GM19468 (cell line): ENCODE measurements at regions not wholly inside any gene's neighbourhood (a gene's known extent, or its start where the extent isn't known, plus 50 kb on each side); places are given as distances from the start of the nearest gene placed in this dataset.

Source experiments
- ATAC-seq: cut with Tn5 transposase; IDR thresholded peaks from one replicate; pipeline ENCODE4 v1.9.1; 2021; ENCODE audit warnings: mild to moderate bottlenecking, moderate library complexity, moderate number of reproducible peaks; ENCODE audit not compliant: unreplicated experiment; ENCODE audit errors: extremely low read depth

GRCh38 chr2:76341439-76341838, 630.7 kb upstream of the GCFC2 start:
- ATAC-seq, result no peak

DNA sequence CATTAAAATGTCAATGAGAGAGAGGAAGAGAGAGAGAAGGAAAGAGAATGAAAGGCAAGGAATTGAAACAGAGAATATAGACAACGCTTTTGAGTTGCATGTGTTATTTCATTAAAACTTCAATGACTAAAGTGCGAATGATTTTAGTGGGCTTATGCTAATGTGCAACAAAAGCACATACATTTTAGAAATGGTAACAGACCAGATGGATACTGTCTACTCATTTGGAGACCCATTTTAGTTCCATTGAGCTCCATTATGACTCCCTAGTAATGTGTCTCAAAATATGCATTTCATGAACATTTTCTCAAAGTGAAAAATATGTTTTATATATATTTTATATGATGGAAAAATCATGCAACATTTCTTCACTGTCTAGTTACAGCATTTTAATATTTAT, 622.2 kb upstream of the GCFC2 start:
- no peak for ATAC-seq

GRCh38 chr2:76330865-76331264, 620.1 kb upstream of the GCFC2 start:
- no peak for ATAC-seq

- no peak for ATAC-seq
These were observed 615.9 kb upstream of the GCFC2 start for GRCh38 chr2:76326636-76327035.

- ATAC-seq, result no peak
These were observed 612.7 kb upstream of the GCFC2 start for GRCh38 chr2:76323381-76323780.

GRCh38 chr2:76320716-76321115, 610.0 kb upstream of the GCFC2 start:
- ATAC-seq, result no peak

DNA sequence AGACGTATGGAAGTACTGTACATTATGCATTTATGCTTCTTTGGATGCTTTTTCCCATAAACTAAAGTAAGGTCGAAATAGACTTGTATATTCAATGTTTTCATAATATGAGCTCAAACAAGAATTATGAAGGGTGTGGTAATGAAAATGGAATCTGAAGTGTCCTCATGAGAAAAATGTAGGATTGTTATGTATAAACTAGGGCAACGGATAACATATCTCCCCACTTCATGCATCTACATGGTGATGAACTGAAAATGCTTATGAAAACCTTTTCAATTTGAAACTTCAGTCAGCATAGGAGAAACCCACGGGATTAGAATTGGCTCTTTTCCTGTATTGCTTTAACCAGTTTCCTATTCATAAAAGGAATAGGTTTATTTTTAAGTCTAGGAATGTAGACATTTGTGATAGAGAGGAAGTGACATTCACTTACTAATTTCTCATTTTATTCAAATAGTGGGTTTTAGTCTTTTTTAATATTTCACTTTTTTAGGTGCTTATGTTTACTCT, 608.2 kb upstream of the GCFC2 start:
- ATAC-seq, result no peak

DNA sequence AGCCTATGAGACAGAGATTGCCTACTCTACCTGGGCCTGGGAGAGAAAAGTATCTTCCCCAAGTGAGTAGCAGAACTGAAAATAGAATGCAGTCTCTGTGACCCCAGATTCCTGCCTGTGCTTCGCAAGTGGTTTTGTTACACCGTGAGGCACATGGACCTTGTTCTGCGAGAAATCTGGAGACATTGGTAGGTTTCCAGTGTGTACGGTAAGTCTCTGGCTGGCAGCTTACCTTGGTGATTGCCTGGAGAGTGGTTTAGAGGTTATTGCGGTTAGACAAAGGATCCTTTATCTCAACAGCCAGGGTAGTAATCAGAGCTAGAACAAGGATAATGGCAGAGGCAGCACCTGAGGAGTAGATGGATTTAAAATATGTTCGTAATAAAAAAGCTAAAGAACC, 606.0 kb upstream of the GCFC2 start:
- no peak for ATAC-seq

DNA sequence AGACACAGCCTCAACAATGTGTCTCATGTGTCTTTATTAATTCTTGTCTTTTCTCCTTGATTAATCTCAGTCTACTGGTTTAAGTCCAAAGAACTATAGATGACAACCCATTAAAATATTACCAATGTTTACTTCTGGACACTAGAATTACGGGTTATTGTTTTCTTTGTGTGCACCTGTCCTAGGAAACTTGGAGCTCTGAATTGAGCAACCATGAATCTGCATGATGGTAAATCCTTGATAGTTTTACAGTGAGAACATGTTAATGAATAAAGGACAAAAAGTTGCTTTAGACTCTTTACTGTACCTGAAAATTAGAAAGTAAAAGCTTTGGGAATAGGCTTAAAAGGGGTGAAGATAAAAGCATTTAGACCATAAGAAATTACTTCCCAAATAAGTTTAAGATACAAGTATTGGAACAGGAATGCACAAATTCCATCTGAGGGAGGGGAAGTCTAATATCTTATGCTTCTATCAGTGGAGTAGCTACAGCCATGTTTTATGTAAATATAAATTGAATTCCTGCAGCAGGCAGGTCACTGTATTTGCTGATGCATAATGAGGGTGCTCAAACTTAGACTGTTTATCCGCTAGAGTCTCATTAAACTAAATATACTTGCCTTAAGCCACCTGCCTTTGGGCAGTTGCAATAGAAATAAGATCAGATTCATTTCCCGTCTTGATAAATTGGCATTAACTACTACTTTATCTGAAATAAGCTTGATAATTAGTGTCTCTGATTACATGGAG, 603.7 kb upstream of the GCFC2 start:
- ATAC-seq, result no peak

- ATAC-seq, result no peak
These were observed 601.5 kb upstream of the GCFC2 start for GRCh38 chr2:76312236-76312635.

DNA sequence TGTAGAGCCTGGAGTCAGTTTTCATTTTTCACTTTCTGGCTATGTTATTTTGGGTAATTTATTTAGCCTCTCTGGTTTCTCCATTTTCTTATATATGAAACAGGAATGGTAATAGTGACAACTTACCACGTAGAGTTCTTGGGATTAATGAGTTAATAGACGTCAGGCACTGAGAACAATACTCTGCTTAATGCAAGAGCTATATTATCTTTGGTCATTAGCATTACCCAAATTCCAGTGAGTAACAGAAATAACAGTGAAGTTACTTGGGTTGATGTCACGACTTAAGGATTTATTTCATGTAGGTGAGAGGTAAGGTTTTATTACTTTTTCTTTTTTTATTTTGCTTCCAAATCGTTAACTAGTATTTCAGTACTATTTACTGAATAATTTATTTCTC, 601.0 kb upstream of the GCFC2 start:
- no peak for ATAC-seq

DNA sequence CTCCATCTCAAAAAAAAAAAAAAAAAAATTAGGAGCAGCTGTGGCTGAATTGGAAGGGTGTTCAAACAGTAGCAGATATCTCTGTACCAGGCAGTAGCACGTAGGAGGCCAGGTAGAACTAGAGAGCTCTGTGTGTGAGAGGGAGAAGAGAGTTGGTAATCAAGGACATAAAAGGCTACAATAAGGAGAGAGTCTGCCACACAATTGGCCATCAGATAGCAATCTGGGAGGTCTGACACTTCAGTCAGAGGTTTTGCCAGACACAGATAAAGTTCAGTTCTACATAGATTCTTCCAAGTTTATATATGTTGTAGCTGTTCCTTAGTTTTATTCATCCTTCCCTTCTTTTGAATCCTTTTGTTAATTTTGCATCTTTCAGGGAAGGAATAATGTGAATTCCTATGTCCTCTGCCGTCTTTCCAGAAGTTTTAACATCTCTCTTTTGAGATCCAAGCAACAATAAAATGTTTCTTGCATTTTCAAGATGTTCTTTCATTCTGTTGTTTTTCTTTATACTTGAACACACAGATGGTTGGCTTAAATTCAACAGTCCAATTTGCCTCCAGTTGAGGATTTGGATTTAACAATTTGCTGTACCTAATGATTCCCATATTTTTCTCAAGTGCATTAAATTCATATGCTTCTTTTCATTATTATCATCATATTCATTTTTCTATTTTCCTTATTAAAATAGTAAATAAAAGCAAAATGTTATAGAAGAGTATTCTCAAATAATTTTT, 600.3 kb upstream of the GCFC2 start:
- ATAC-seq, result no peak

DNA sequence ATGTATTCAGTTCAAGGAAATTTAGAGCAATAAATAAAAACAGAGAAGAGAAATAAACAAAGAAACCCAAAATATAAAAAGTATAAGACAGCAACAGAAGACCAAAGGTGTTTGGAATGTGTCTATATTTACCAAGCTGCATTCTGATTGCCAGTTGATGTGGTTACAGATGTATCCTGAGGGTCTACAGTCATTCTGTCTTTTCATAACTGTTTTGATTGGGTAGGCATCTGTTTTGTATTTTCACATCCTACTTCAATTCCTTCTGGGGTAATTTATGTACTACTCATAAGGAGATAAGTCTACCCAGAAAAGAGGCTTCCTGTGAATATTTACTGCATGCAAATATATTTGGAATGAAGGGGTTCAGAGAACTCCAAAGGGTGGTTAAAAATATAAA, 596.8 kb upstream of the GCFC2 start:
- ATAC-seq, result no peak

GRCh38 chr2:76298041-76298440, 587.3 kb upstream of the GCFC2 start:
- ATAC-seq, result no peak

- ATAC-seq, result no peak
These were observed 585.7 kb upstream of the GCFC2 start for GRCh38 chr2:76296438-76296837.

- no peak for ATAC-seq
These were observed 585.0 kb upstream of the GCFC2 start for GRCh38 chr2:76295762-76296161.

DNA sequence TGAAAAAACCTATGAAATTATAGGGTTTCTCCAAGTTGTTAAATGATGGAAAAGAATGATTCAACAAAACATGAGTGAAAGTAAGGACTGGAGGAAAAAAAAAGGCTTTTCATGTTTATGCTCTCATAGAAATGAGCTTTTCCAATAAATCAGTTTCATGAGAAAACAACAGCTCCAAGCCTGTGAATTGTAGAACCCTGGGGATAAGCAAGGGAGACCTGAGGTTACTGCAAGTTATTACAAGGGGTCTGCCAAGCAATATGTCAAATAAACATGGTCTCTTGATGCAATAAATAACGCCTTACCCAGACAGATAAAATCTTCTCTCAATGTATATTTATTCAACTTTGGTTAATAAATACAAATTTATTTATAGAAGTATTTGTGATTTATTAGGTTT, 577.9 kb upstream of the GCFC2 start:
- no peak for ATAC-seq

GRCh38 chr2:76288146-76288545, 577.4 kb upstream of the GCFC2 start:
- no peak for ATAC-seq

- no peak for ATAC-seq
These were observed 572.6 kb upstream of the GCFC2 start for GRCh38 chr2:76283350-76283749.

- no peak for ATAC-seq
These were observed 570.6 kb upstream of the GCFC2 start for GRCh38 chr2:76281156-76281841.

DNA sequence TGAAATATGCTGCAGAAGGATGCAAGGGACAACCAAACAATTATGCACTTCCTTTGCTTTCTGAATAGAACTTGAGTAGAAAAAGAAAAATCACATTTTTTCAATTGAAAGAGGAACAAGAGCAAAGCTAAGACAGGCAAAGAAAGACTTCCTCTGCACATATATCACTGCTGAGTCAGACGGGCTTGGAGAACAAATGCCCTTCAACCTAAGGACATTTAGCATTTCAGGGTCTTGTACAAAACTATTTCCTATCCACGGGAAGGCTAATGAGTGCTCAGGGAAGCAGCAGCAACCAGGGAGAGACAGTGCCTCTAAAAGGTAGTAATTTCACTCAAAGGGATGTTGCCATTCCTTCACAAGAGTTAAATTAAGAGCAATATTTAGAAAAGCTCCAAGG, 570.0 kb upstream of the GCFC2 start:
- no peak for ATAC-seq
